ENCODE measurements at regions not wholly inside any gene's neighbourhood (a gene's known extent, or its start where the extent isn't known, plus 50 kb on each side); places are given as distances from the start of the nearest gene placed in this dataset.
"Not testable (repeated sequence)": the region's sequence is repeated elsewhere in the genome, so short reads cannot be mapped to it uniquely, and the experiment has no call there.

GRCh38 chr10:6924166-6924565 lies 344.1 kb upstream of the PRKCQ start:
- TF ChIP-seq POLR2A (IDR thresholded peaks at IDR 0.05) (no peak), CTCF (IDR thresholded peaks at IDR 0.05) (no peak), POLR2AphosphoS5 (IDR thresholded peaks at IDR 0.05; ENCODE audit: insufficient read depth in 1 of 2, low read depth in 1 of 2) (no peak)
- DNase-seq (ENCODE audit: extremely low spot score in 2 of 2), result no peak
- Histone ChIP-seq H3K4me3 (no peak overlapping the region), H3K27ac (no peak overlapping the region), H3K9me3 (no peaks in the 10 kb centered on the region), H3K36me3 (no peaks in the 10 kb centered on the region), H3K27me3 (no peaks in the 10 kb centered on the region), H3K4me1 (no peaks in the 10 kb centered on the region)
- intact Hi-C loops (cut with DNase I), result no loop called here

- H3K4me3 ChIP-seq; H3K36me3 ChIP-seq; H3K27ac ChIP-seq; intact Hi-C loops (cut with DNase I); H3K27me3 ChIP-seq; H3K4me1 ChIP-seq; DNase-seq (ENCODE audit: extremely low spot score in 2 of 2); H3K9me3 ChIP-seq: not testable (repeated sequence)
Measured at GRCh38 chr10:6921026-6921425, 340.9 kb upstream of the PRKCQ start.

GRCh38 chr10:6920072-6921019 lies 340.3 kb upstream of the PRKCQ start:
- Histone ChIP-seq H3K4me3 (peak overlapping the region in 1 of 2 donors; percentile 15), H3K27ac (no peak overlapping the region), H3K36me3 (no peaks in the 10 kb centered on the region), H3K9me3 (no peaks in the 10 kb centered on the region), H3K27me3 (no peaks in the 10 kb centered on the region), H3K4me1 (no peaks in the 10 kb centered on the region)
- DNase-seq (ENCODE audit: extremely low spot score in 2 of 2), result no peak
- TF ChIP-seq CTCF (IDR thresholded peaks at IDR 0.05) (peak; percentile 21 to 59 (median 22)), POLR2AphosphoS5 (IDR thresholded peaks at IDR 0.05; ENCODE audit: insufficient read depth in 1 of 2, low read depth in 1 of 2) (peak in 1 of 2 donors; percentile 34), POLR2A (IDR thresholded peaks at IDR 0.05) (no peak)
- intact Hi-C loops (cut with DNase I), result no loop called here

- Histone ChIP-seq H3K36me3 (no peaks in the 10 kb centered on the region), H3K4me3 (no peak overlapping the region), H3K4me1 (no peaks in the 10 kb centered on the region), H3K27ac (no peak overlapping the region), H3K9me3 (no peaks in the 10 kb centered on the region), H3K27me3 (no peaks in the 10 kb centered on the region)
- DNase-seq (ENCODE audit: extremely low spot score in 2 of 2), result no peak
- intact Hi-C loops (cut with DNase I), result no loop called here
- no peak for TF ChIP-seq POLR2AphosphoS5 (IDR thresholded peaks at IDR 0.05; ENCODE audit: insufficient read depth in 1 of 2, low read depth in 1 of 2)
- no peak for TF ChIP-seq CTCF (IDR thresholded peaks at IDR 0.05)
- no peak for TF ChIP-seq POLR2A (IDR thresholded peaks at IDR 0.05)
Measured at GRCh38 chr10:6919077-6919476, 339.0 kb upstream of the PRKCQ start.

GRCh38 chr10:6918305-6918704 lies 338.2 kb upstream of the PRKCQ start:
- TF ChIP-seq POLR2A (IDR thresholded peaks at IDR 0.05) (no peak), CTCF (IDR thresholded peaks at IDR 0.05) (no peak), POLR2AphosphoS5 (IDR thresholded peaks at IDR 0.05; ENCODE audit: insufficient read depth in 1 of 2, low read depth in 1 of 2) (no peak)
- H3K36me3 ChIP-seq, result no peaks in the 10 kb centered on the region
- H3K27me3 ChIP-seq, result no peaks in the 10 kb centered on the region
- no peak overlapping the region for H3K27ac ChIP-seq
- DNase-seq (ENCODE audit: extremely low spot score in 2 of 2), result no peak
- peaks cover 3% of the 10 kb centered on the region for H3K4me1 ChIP-seq
- H3K9me3 ChIP-seq, result no peaks in the 10 kb centered on the region
- intact Hi-C loops (cut with DNase I), result no loop called here
- no peak overlapping the region for H3K4me3 ChIP-seq

All from vagina (tissue), 2 donors.